ENCODE measurements at regions not wholly inside any gene's neighbourhood (a gene's known extent, or its start where the extent isn't known, plus 50 kb on each side); places are given as distances from the start of the nearest gene placed in this dataset.

GRCh38 chr18:29301048-29301447 is 1124.1 kb upstream of the CDH2 start:
- TF ChIP-seq CTCF (IDR thresholded peaks at IDR 0.05): no peak
- no peak for TF ChIP-seq TCF7L2 (IDR thresholded peaks at IDR 0.05; ENCODE audit: low read depth, low read length)
- no peak for TF ChIP-seq POLR2AphosphoS5 (IDR thresholded peaks at IDR 0.05; ENCODE audit: low read depth, low read length)
- TF ChIP-seq REST (IDR thresholded peaks at IDR 0.05; ENCODE audit: insufficient read depth in 1 of 2, low read depth in 2 of 2, low read length in 1 of 2): no peak
- no peak for TF ChIP-seq SIN3A (IDR thresholded peaks at IDR 0.05; ENCODE audit: borderline replicate concordance, insufficient read depth, low read depth, low read length)

Measured in Panc1 (cell line).